ENCODE measurements at regions not wholly inside any gene's neighbourhood (a gene's known extent, or its start where the extent isn't known, plus 50 kb on each side); places are given as distances from the start of the nearest gene placed in this dataset.

- TF ChIP-seq CTCF (IDR thresholded peaks at IDR 0.05) (no peak), POLR2A (IDR thresholded peaks at IDR 0.05) (no peak)
These were observed 94.5 kb upstream of the FOXQ1 start for GRCh38 chr6:1217396-1217795.

Measured in esophagus squamous epithelium (tissue), 4 donors.